HCEC 1CT (cell line): ENCODE measurements at regions not wholly inside any gene's neighbourhood (a gene's known extent, or its start where the extent isn't known, plus 50 kb on each side); places are given as distances from the start of the nearest gene placed in this dataset.

ENCODE experiments used
- DNase-seq: peaks from one replicate; pipeline ENCODE4 v3.0.0-alpha.2; 2017

GRCh38 chr11:127259102-127259501, 258.5 kb upstream of the KIRREL3 start:
- DNase-seq: no peak

- DNase-seq: no peak
Measured at GRCh38 chr11:127255209-127255608, 254.6 kb upstream of the KIRREL3 start.

GRCh38 chr11:127252321-127252720, 251.8 kb upstream of the KIRREL3 start:
- DNase-seq: no peak

- DNase-seq: no peak
Measured at GRCh38 chr11:127249576-127249975, 249.0 kb upstream of the KIRREL3 start.

GRCh38 chr11:127248476-127248875, 247.9 kb upstream of the KIRREL3 start:
- no peak for DNase-seq

- no peak for DNase-seq
Measured at GRCh38 chr11:127247261-127247851, 246.8 kb upstream of the KIRREL3 start.

GRCh38 chr11:127242676-127243075, 242.1 kb upstream of the KIRREL3 start:
- DNase-seq: no peak

- DNase-seq: no peak
Measured at GRCh38 chr11:127238321-127238720, 237.8 kb upstream of the KIRREL3 start.

- DNase-seq: no peak
Measured at GRCh38 chr11:127236776-127237175, 236.2 kb upstream of the KIRREL3 start.

- DNase-seq: no peak
Measured at GRCh38 chr11:127233998-127234397, 233.4 kb upstream of the KIRREL3 start.

GRCh38 chr11:127230392-127230791, 229.8 kb upstream of the KIRREL3 start:
- no peak for DNase-seq

- DNase-seq: no peak
Measured at GRCh38 chr11:127226949-127227348, 226.4 kb upstream of the KIRREL3 start.

GRCh38 chr11:127226380-127226779, 225.8 kb upstream of the KIRREL3 start:
- no peak for DNase-seq

GRCh38 chr11:127225619-127226018, 225.0 kb upstream of the KIRREL3 start:
- DNase-seq: no peak

GRCh38 chr11:127224276-127224675, 223.7 kb upstream of the KIRREL3 start:
- DNase-seq: no peak

GRCh38 chr11:127223633-127224032, 223.1 kb upstream of the KIRREL3 start:
- DNase-seq: no peak

GRCh38 chr11:127223026-127223425, 222.5 kb upstream of the KIRREL3 start:
- no peak for DNase-seq

GRCh38 chr11:127219704-127220103, 219.1 kb upstream of the KIRREL3 start:
- no peak for DNase-seq

- DNase-seq: no peak
Measured at GRCh38 chr11:127218275-127218608, 217.7 kb upstream of the KIRREL3 start.

- DNase-seq: no peak
Measured at GRCh38 chr11:127217452-127218274, 217.1 kb upstream of the KIRREL3 start.

GRCh38 chr11:127205688-127206217, 205.2 kb upstream of the KIRREL3 start:
- DNase-seq: no peak

- DNase-seq: no peak
Measured at GRCh38 chr11:127203490-127203889, 202.9 kb upstream of the KIRREL3 start.

GRCh38 chr11:127202105-127202504, 201.5 kb upstream of the KIRREL3 start:
- no peak for DNase-seq

- DNase-seq: no peak
Measured at GRCh38 chr11:127199306-127199801, 198.8 kb upstream of the KIRREL3 start.
